CD4-positive, CD25-positive, alpha-beta regulatory T cell (primary cell): ENCODE measurements at regions not wholly inside any gene's neighbourhood (a gene's known extent, or its start where the extent isn't known, plus 50 kb on each side); places are given as distances from the start of the nearest gene placed in this dataset.

Source experiments
- ATAC-seq, 2 donors: fragments of 150-1000 bp; cut with Tn5 transposase; one replicate each; pipeline ENCODE4 v1.10.0; 2021; ENCODE audit warnings: low read depth in 2 of 2, moderate number of reproducible peaks in 2 of 2, moderate library complexity in 1 of 2
- DNase-seq, 3 donors: peaks; one replicate each; pipeline versions ENCODE4 v3.0.0 to v3.0.0-alpha.2; 2012 to 2022; ENCODE audit warnings: mixed read lengths in 1 of 3
- H3K27ac ChIP-seq: one replicate; pipeline ENCODE4 v1.7.0; 2013; ENCODE audit warnings: mild to moderate bottlenecking, low read length; ENCODE audit not compliant: insufficient read depth, poor library complexity, severe bottlenecking
- H3K27me3 ChIP-seq: one replicate; pipeline ENCODE4 v1.7.0; 2013; ENCODE audit warnings: low read length; ENCODE audit not compliant: control insufficient read depth, insufficient read depth
- H3K36me3 ChIP-seq: one replicate; pipeline ENCODE4 v1.7.0; 2013; ENCODE audit warnings: mild to moderate bottlenecking, low read length, moderate library complexity; ENCODE audit not compliant: control insufficient read depth, insufficient read depth
- H3K4me1 ChIP-seq: 2 replicates; pipeline ENCODE4 v1.7.0; 2013; ENCODE audit warnings: mild to moderate bottlenecking, low read length; ENCODE audit not compliant: insufficient read depth, control insufficient read depth, poor library complexity, severe bottlenecking
- H3K4me3 ChIP-seq: one replicate; pipeline ENCODE4 v1.7.0; 2013; ENCODE audit warnings: low read depth, mild to moderate bottlenecking, low read length, moderate library complexity
- H3K9me3 ChIP-seq, 2 experiments: 1 replicate in 1 of 2; 2 replicates in 1 of 2; pipeline ENCODE4 v1.7.0; 2013; ENCODE audit warnings: low read length in 2 of 2, mild to moderate bottlenecking in 1 of 2, moderate library complexity in 1 of 2; ENCODE audit not compliant: control insufficient read depth in 2 of 2
- H3K27ac Mint-ChIP-seq, 3 donors: one replicate each; pipeline ENCODE4 v1.8.0; 2020 to 2022; ENCODE audit warnings: mild to moderate bottlenecking in 3 of 3, mixed read lengths in 3 of 3, moderate library complexity in 2 of 3
- H3K27me3 Mint-ChIP-seq: one replicate; pipeline ENCODE4 v1.8.0; 2022; ENCODE audit warnings: mild to moderate bottlenecking, mixed read lengths
- H3K36me3 Mint-ChIP-seq: one replicate; pipeline ENCODE4 v1.8.0; 2020; ENCODE audit warnings: mixed read lengths
- H3K4me1 Mint-ChIP-seq, 4 donors: one replicate each; pipeline ENCODE4 v1.8.0; 2020 to 2022; ENCODE audit warnings: mixed read lengths in 4 of 4, mild to moderate bottlenecking in 1 of 4
- H3K4me3 Mint-ChIP-seq, 4 donors: one replicate each; pipeline ENCODE4 v1.8.0; 2020 to 2022; ENCODE audit warnings: mild to moderate bottlenecking in 4 of 4, mixed read lengths in 4 of 4, moderate library complexity in 3 of 4
- H3K9me3 Mint-ChIP-seq, 7 donors: one replicate each; pipeline ENCODE4 v1.8.0; 2020 to 2022; ENCODE audit warnings: mixed read lengths in 7 of 7, mild to moderate bottlenecking in 3 of 7, moderate library complexity in 2 of 7

DNA sequence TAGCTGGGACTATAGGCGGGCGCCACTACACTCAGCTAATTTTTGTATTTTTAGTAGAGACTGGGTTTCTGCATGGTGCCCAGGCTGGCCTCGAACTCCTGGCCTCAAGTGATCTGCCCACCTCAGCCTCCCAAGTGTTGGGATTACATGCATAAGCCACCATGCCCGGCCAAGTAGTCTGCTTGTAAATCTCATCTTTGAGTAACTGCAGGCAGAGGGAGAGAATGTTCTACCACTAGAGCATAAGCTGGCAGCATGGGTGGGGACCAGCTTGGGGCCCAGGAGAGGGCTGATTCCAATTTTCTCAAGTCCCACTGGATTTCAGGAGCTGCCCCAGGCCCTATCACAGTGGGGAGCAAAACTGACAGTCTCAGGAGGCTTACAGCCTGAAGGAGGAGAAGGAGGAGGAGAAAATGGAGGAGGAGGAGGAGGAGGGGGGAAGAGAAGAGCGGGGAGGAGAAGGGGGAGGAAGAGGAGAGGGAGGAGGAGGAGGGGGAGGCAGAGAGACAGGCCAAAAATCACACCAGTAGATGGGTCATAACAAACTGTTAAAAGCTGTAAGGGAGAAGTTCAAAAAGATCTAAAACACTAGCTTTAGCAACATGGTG lies 229.1 kb upstream of the IGF1R start:
- Histone ChIP-seq H3K27me3 (peaks cover 2% of the 10 kb centered on the region), H3K27ac (no peak overlapping the region), H3K4me3 (no peak overlapping the region), H3K4me1 (peaks cover 9% of the 10 kb centered on the region), H3K9me3 (no peaks in the 10 kb centered on the region), H3K36me3 (no peaks in the 10 kb centered on the region)
- H3K36me3 Mint-ChIP-seq, result no peaks in the 10 kb centered on the region
- no peak overlapping the region for H3K4me3 Mint-ChIP-seq
- DNase-seq (no peak), ATAC-seq (no peak)
- no peak overlapping the region for H3K27ac Mint-ChIP-seq
- peaks cover 14% of the 10 kb centered on the region for H3K27me3 Mint-ChIP-seq
- H3K4me1 Mint-ChIP-seq, result peaks cover 0 to 16% (median 2%) of the 10 kb centered on the region in 4 donors
- H3K9me3 Mint-ChIP-seq, result peaks cover 0 to 3% (median 0%) of the 10 kb centered on the region in 7 donors

DNA sequence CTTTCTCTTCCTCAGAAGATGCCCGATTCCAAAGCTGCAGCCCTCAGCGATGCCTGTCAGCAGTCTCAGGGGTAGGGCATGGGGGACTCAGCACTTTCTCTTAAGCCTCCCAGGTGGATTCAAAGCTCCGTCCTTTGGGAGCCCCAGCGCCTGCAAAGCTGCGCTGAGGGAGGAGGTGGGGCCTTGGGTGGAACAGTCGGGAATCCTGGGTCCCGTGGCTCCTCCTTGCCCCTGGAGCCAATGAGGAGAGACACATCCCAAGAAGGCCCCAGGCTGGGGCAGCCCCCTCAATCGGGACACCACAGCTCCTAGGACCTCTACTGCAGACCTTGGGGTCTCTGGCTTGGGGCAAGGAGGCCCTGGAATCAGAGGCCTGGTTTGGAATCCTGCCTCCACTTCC lies 227.5 kb upstream of the IGF1R start:
- Mint-ChIP-seq H3K36me3 (no peaks in the 10 kb centered on the region), H3K9me3 (peaks cover 0 to 3% (median 0%) of the 10 kb centered on the region in 7 donors), H3K27ac (no peak overlapping the region), H3K4me1 (peaks cover 0 to 16% (median 2%) of the 10 kb centered on the region in 4 donors), H3K4me3 (no peak overlapping the region), H3K27me3 (peaks cover 21% of the 10 kb centered on the region)
- no peaks in the 10 kb centered on the region for H3K9me3 ChIP-seq
- no peak overlapping the region for H3K27ac ChIP-seq
- peaks cover 2% of the 10 kb centered on the region for H3K27me3 ChIP-seq
- no peak for ATAC-seq
- peaks cover 9% of the 10 kb centered on the region for H3K4me1 ChIP-seq
- no peak for DNase-seq
- no peaks in the 10 kb centered on the region for H3K36me3 ChIP-seq
- no peak overlapping the region for H3K4me3 ChIP-seq

DNA sequence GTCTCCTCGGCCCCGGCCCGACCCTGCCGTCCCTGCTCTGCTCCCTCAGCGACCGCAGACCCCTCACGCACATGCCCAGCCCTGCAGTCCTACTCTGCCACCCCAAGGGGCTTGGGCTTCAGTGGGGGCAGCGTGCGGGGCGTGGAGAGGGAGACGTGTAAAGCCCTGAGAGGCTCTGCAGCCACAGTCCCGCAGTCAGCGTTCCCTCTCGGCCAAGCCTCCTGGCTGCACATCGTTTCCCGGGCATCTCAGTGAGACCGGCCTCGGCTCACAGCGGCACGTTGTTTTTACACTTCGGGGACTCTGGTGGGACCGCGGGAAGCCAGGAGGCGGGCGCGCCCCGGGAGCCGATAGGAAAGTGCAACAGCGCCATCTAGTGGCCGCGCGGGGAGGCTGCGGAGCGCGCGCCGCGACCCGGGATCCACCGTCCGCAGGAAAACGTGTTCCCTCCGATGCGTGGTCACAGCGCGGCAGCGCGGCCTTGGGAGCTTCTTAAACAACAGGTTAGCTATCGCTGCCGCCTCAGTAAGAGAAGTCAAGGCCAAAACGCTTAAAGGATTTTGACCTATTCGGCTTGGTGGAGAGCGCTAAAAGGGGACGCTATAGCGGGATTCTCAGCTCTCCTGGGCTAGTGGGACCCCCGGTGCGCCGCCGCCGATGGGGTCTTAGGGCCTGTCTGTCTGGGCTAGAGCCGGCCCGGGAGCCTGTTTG lies 226.8 kb upstream of the IGF1R start:
- Histone ChIP-seq H3K9me3 (no peaks in the 10 kb centered on the region), H3K36me3 (no peaks in the 10 kb centered on the region), H3K4me1 (peaks cover 9% of the 10 kb centered on the region), H3K27me3 (peaks cover 2% of the 10 kb centered on the region), H3K27ac (no peak overlapping the region), H3K4me3 (no peak overlapping the region)
- H3K27me3 Mint-ChIP-seq, result peaks cover 21% of the 10 kb centered on the region
- peak overlapping the region in 3 of 4 donors; percentile 21 to 53 (median 27) for H3K4me3 Mint-ChIP-seq
- no peaks in the 10 kb centered on the region for H3K36me3 Mint-ChIP-seq
- peaks cover 0 to 3% (median 0%) of the 10 kb centered on the region in 7 donors for H3K9me3 Mint-ChIP-seq
- DNase-seq, result peak; percentile 14 to 36 (median 33)
- peaks cover 0 to 16% (median 2%) of the 10 kb centered on the region in 4 donors for H3K4me1 Mint-ChIP-seq
- ATAC-seq, result peak in 1 of 2 donors; percentile 49
- H3K27ac Mint-ChIP-seq, result peak overlapping the region in 1 of 3 donors; percentile 20

GRCh38 chr15:98422130-98422478 lies 226.2 kb upstream of the IGF1R start:
- H3K27ac Mint-ChIP-seq, result peak overlapping the region in 1 of 3 donors; percentile 60
- peaks cover 0 to 16% (median 2%) of the 10 kb centered on the region in 4 donors for H3K4me1 Mint-ChIP-seq
- ATAC-seq, result no peak

DNA sequence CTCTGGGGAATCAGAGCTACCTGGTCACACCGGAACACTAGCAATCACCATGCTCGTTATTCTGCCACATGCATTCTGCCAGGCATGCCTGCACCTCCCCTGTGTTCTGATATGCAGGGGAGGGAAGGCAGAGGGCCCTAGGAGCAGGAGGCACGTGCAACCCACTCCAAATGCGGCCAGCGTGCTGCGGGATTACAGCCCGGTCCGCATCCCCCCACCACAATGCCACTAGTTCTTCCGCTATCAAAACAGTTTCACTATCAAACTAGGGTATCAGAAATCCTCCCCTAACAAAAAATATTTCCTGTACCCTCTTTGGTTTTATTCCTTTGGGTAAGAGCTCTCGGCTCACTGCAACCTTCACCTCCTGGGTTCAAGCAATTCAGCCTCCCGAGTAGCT lies 223.2 kb upstream of the IGF1R start:
- peaks cover 9% of the 10 kb centered on the region for H3K4me1 ChIP-seq
- no peaks in the 10 kb centered on the region for H3K9me3 Mint-ChIP-seq
- H3K27me3 ChIP-seq, result peaks cover 2% of the 10 kb centered on the region
- peaks cover 0 to 29% (median 4%) of the 10 kb centered on the region in 4 donors for H3K4me1 Mint-ChIP-seq
- H3K27ac Mint-ChIP-seq, result no peak overlapping the region
- H3K27ac ChIP-seq, result no peak overlapping the region
- H3K27me3 Mint-ChIP-seq, result peaks cover 38% of the 10 kb centered on the region
- H3K9me3 ChIP-seq, result no peaks in the 10 kb centered on the region
- no peaks in the 10 kb centered on the region for H3K36me3 Mint-ChIP-seq
- DNase-seq, result no peak
- no peak overlapping the region for H3K4me3 ChIP-seq
- ATAC-seq, result no peak
- no peak overlapping the region for H3K4me3 Mint-ChIP-seq
- no peaks in the 10 kb centered on the region for H3K36me3 ChIP-seq

More at GRCh38 chr15:98422130-98422478, 226.2 kb upstream of the IGF1R start:
- no peak overlapping the region for H3K4me3 Mint-ChIP-seq
- peaks cover 0 to 2% (median 0%) of the 10 kb centered on the region in 7 donors for H3K9me3 Mint-ChIP-seq
- DNase-seq, result no peak
- no peaks in the 10 kb centered on the region for H3K36me3 Mint-ChIP-seq
- peaks cover 22% of the 10 kb centered on the region for H3K27me3 Mint-ChIP-seq
- Histone ChIP-seq H3K4me3 (no peak overlapping the region), H3K4me1 (peaks cover 9% of the 10 kb centered on the region), H3K36me3 (no peaks in the 10 kb centered on the region), H3K27me3 (peaks cover 2% of the 10 kb centered on the region), H3K27ac (no peak overlapping the region), H3K9me3 (no peaks in the 10 kb centered on the region)

DNA sequence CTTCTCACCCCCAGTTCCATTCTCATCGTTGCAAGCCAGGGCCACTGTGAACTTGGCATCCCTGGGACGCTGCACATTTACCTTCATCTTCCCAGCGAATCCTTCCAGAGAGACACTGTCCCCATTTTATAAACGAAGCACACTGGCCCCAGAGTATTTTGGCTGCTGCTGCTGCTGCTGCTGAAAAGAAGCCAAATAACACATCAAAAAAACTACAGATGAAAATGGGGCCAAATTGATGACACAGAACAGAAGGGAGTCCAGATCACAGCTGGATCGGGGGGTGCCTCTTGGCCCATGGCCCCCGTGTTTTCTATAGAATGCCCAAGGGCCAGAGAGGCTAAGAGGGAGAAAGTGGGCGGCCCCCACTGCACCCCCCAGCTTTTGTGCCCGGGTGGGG lies 221.0 kb upstream of the IGF1R start:
- peaks cover 0 to 14% (median 3%) of the 10 kb centered on the region in 4 donors for H3K4me1 Mint-ChIP-seq
- DNase-seq (no peak), ATAC-seq (no peak)
- Histone ChIP-seq H3K4me3 (no peak overlapping the region), H3K27ac (no peak overlapping the region), H3K36me3 (no peaks in the 10 kb centered on the region), H3K4me1 (no peaks in the 10 kb centered on the region), H3K27me3 (peaks cover 2% of the 10 kb centered on the region), H3K9me3 (no peaks in the 10 kb centered on the region)
- H3K27ac Mint-ChIP-seq, result no peak overlapping the region
- no peak overlapping the region for H3K4me3 Mint-ChIP-seq
- no peaks in the 10 kb centered on the region for H3K36me3 Mint-ChIP-seq
- peaks cover 33% of the 10 kb centered on the region for H3K27me3 Mint-ChIP-seq
- H3K9me3 Mint-ChIP-seq, result no peaks in the 10 kb centered on the region

GRCh38 chr15:98428253-98428989 lies 219.9 kb upstream of the IGF1R start:
- Histone ChIP-seq H3K9me3 (no peaks in the 10 kb centered on the region), H3K27ac (no peak overlapping the region), H3K36me3 (no peaks in the 10 kb centered on the region), H3K4me3 (no peak overlapping the region), H3K27me3 (peaks cover 2% of the 10 kb centered on the region), H3K4me1 (no peaks in the 10 kb centered on the region)
- DNase-seq (peak; percentile 8 to 40 (median 40)), ATAC-seq (peak; percentile 44 to 45)
- Mint-ChIP-seq H3K9me3 (no peaks in the 10 kb centered on the region), H3K27me3 (peaks cover 33% of the 10 kb centered on the region), H3K4me1 (peaks cover 0 to 14% (median 3%) of the 10 kb centered on the region in 4 donors), H3K4me3 (peak overlapping the region in 2 of 4 donors; percentile 39 to 59), H3K27ac (peak overlapping the region in 1 of 3 donors; percentile 44), H3K36me3 (no peaks in the 10 kb centered on the region)
